ENCODE measurements at regions not wholly inside any gene's neighbourhood (a gene's known extent, or its start where the extent isn't known, plus 50 kb on each side); places are given as distances from the start of the nearest gene placed in this dataset.
A peak's percentile ranks its signal among the peaks of the same experiment; 100 is the strongest.
"Not testable (repeated sequence)": the region's sequence is repeated elsewhere in the genome, so short reads cannot be mapped to it uniquely, and the experiment has no call there.

DNA sequence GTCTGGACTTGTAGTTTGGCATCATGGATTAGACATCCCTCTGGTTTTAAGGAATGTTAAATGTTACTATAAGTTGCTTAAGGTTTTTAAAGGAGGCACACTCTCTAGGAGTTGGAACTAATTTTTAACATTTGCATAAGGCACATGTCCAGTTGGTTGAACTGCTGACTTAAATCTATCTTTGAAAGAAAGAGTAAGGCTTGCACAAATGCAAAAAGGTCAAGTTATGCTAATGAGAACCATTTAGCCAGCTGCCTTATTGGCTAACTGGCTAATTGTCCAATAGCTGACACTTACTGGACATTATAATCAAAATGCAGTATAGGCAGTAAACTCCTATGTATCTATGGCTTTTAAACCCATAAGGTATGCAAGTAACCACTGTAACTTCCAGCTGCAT lies 206.1 kb upstream of the TTC29 start:
- Histone ChIP-seq H3K27me3 (replicated peaks in 2 of 5; ENCODE audit: control insufficient read depth in 4 of 5, insufficient read depth in 5 of 5, low read length in 4 of 5) (peaks cover 0 to 29% (median 11%) of the 10 kb centered on the region in 5 experiments), H3K4me1 (ENCODE audit: control extremely low read depth in 1 of 4, control insufficient read depth in 4 of 4, insufficient read depth in 4 of 4, low read length in 3 of 4) (no peaks in the 10 kb centered on the region), H3K27ac (ENCODE audit: insufficient read depth in 1 of 2, low read depth in 1 of 2, low read length in 2 of 2, poor library complexity in 1 of 2, severe bottlenecking in 2 of 2) (no peak overlapping the region), H3K4me3 (ENCODE audit: control insufficient read depth in 1 of 7, extremely low read depth in 1 of 7, insufficient read depth in 4 of 7, low read depth in 2 of 7, low read length in 6 of 7) (no peak overlapping the region), H3K36me3 (ENCODE audit: control insufficient read depth in 4 of 4, insufficient read depth in 4 of 4, low read length in 3 of 4) (no peaks in the 10 kb centered on the region), H3K9me3 (ENCODE audit: control extremely low read depth in 1 of 5, control insufficient read depth in 4 of 5, insufficient read depth in 2 of 5, low read depth in 1 of 5, low read length in 4 of 5) (no peaks in the 10 kb centered on the region)
- no peak for DNase-seq
- ChIA-PET POLR2A (no interaction called here), CTCF (no interaction called here)

DNA sequence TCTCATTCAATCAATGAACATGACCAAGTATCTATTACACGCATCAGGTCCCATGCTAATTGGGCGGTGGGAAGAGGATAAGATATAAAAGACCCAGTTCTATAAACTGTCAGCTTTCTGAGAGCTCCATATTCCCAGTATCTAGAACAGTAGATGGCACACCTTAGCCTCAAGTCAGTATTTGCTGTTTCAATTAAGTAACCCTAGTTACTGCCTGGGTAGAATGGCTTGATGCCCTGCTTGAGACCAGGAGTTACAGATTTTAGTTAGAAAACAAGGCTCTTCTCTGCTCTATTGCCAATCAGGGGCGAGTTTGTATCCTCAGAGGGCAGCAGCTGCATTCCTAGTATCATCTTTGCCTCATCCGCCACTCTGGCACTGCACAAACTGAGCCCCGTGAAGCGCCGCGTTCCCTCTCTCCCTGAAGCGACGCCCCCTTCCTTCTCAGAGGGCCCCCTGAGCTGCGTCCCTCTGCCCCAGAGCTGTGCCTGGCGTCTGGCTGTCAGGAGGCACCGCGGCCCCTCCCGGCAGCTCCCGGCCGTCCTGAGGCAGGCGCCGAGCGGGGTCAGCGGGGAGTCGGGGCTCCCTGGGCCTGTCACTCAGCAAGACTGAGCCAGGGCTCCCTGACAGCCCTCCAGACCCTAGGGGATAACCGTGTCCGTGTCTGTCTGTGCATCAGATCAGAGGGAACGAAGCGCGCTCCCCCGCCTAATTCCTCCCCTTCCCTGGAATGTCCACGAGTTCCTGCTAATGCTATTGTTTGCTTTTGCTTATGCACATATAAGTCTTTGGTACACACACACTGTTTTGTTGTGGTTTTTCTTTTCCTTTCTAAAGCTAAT lies 212.4 kb upstream of the TTC29 start:
- CTCF ChIA-PET = no interaction called here
- no peaks in the 10 kb centered on the region for H3K9me3 ChIP-seq (ENCODE audit: control extremely low read depth in 1 of 5, control insufficient read depth in 4 of 5, insufficient read depth in 2 of 5, low read depth in 1 of 5, low read length in 4 of 5)
- peak in 2 of 3 donors; percentile 2 to 3 for DNase-seq

DNA sequence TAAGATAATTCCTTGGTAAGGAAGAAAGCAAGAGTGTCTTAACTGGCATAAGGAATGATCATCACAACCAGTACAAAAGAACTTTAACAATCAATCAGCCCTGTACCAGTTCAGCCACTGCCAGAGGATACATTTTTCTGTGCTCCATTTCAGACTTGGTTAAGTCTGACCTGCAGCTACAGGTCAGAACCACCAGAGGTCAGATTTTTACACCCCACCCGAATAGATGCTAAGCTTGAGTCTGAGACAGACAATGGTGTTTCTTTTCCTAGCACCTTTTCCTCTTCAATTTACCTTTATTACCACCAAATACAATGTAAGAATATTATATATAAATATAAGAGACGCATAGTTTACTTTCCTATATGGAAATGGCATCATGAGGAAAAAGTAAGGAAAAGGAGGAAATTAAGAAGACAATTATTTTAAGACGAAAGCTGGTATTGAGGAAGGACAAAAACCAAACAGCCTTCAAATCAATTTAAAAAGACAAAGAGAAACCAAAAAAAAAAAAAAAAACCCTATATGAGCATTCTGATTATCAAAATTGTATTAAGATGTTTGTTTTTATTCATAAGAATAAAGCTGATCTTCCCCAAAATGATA lies 215.3 kb upstream of the TTC29 start:
- no peaks in the 10 kb centered on the region for H3K36me3 ChIP-seq (ENCODE audit: control insufficient read depth in 4 of 4, insufficient read depth in 4 of 4, low read length in 3 of 4)
- H3K9me3 ChIP-seq (ENCODE audit: control extremely low read depth in 1 of 5, control insufficient read depth in 4 of 5, insufficient read depth in 2 of 5, low read depth in 1 of 5, low read length in 4 of 5) = no peaks in the 10 kb centered on the region
- peaks cover 4 to 61% (median 13%) of the 10 kb centered on the region in 5 experiments for H3K27me3 ChIP-seq (replicated peaks in 2 of 5; ENCODE audit: control insufficient read depth in 4 of 5, insufficient read depth in 5 of 5, low read length in 4 of 5)
- no peak overlapping the region for H3K27ac ChIP-seq (ENCODE audit: insufficient read depth in 1 of 2, low read depth in 1 of 2, low read length in 2 of 2, poor library complexity in 1 of 2, severe bottlenecking in 2 of 2)
- peak; percentile 15 to 59 (median 52) for DNase-seq
- H3K4me1 ChIP-seq (ENCODE audit: control extremely low read depth in 1 of 4, control insufficient read depth in 4 of 4, insufficient read depth in 4 of 4, low read length in 3 of 4) = peaks cover 0 to 5% (median 3%) of the 10 kb centered on the region in 4 experiments
- H3K4me3 ChIP-seq (ENCODE audit: control insufficient read depth in 1 of 7, extremely low read depth in 1 of 7, insufficient read depth in 4 of 7, low read depth in 2 of 7, low read length in 6 of 7) = no peak overlapping the region
- CTCF ChIA-PET = interaction anchor here (0.6 to 2.4 kb wide), 8 partner anchors 11 to 706 kb away, joined by 3 to 12 read pairs (median 4); no protein-coding TSS in a partner anchor
- POLR2A ChIA-PET = interaction anchor here (0.5 kb wide), 1 partner anchor 569 kb away, joined by 3 read pairs; no protein-coding TSS in a partner anchor
- WGBS (ENCODE audit: insufficient coverage) = no CpG with 5 or more reads among the region's 3 CpGs

More for the DNA sequence above, 212.4 kb upstream of the TTC29 start:
- Histone ChIP-seq H3K36me3 (ENCODE audit: control insufficient read depth in 4 of 4, insufficient read depth in 4 of 4, low read length in 3 of 4) (no peaks in the 10 kb centered on the region), H3K27ac (ENCODE audit: insufficient read depth in 1 of 2, low read depth in 1 of 2, low read length in 2 of 2, poor library complexity in 1 of 2, severe bottlenecking in 2 of 2) (no peak overlapping the region), H3K4me3 (ENCODE audit: control insufficient read depth in 1 of 7, extremely low read depth in 1 of 7, insufficient read depth in 4 of 7, low read depth in 2 of 7, low read length in 6 of 7) (peak overlapping the region in 2 of 7 experiments; percentile 27 to 28), H3K27me3 (replicated peaks in 2 of 5; ENCODE audit: control insufficient read depth in 4 of 5, insufficient read depth in 5 of 5, low read length in 4 of 5) (peaks cover 4 to 54% (median 17%) of the 10 kb centered on the region in 5 experiments), H3K4me1 (ENCODE audit: control extremely low read depth in 1 of 4, control insufficient read depth in 4 of 4, insufficient read depth in 4 of 4, low read length in 3 of 4) (peaks cover 0 to 5% (median 3%) of the 10 kb centered on the region in 4 experiments)
- POLR2A ChIA-PET = interaction anchor here (0.5 kb wide), 1 partner anchor 17 kb away, joined by 3 read pairs; no protein-coding TSS in a partner anchor
- 12% methylated on average over 24 of the region's 29 CpGs for WGBS (ENCODE audit: insufficient coverage)

DNA sequence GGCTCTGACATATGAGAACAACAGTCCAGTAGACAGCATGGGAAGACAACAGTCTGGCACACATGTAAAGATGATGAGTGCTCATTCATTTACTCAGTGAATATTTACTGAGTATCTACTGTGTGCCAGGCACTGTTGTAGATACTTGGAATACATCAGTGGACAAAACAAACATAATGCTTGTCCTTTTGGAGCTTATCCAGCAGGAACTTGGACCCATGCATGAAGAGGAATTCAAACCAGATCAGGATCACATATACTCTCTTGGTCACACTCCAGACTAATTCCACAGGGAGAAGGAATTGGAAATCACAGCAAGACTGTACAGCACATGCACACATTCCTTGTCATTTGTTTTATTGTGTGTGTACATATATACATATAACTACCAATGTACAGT lies 217.6 kb upstream of the TTC29 start:
- POLR2A ChIA-PET = no interaction called here

DNA sequence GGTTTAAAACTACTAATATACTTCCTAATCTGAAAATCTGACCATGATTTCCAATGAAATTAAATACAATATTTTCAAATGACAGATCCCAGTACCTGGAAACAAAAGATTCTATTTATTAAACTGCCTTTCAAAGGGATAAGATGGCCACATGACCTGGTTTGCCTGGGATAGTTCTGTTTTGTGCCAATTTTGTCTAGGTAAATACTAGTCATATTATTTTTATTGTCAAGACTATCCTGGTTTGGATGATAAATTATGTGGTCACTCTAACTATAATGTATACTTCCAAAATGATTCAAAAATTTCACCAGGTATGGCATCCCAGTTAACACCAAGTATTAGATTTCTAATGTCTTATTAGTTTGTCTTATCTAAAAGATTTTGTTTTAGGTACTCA lies 222.5 kb upstream of the TTC29 start:
- POLR2A ChIA-PET; H3K4me3 ChIP-seq (ENCODE audit: control insufficient read depth in 1 of 7, extremely low read depth in 1 of 7, insufficient read depth in 4 of 7, low read depth in 2 of 7, low read length in 6 of 7); H3K36me3 ChIP-seq (ENCODE audit: control insufficient read depth in 4 of 4, insufficient read depth in 4 of 4, low read length in 3 of 4); H3K27me3 ChIP-seq (replicated peaks in 2 of 5; ENCODE audit: control insufficient read depth in 4 of 5, insufficient read depth in 5 of 5, low read length in 4 of 5); H3K27ac ChIP-seq (ENCODE audit: insufficient read depth in 1 of 2, low read depth in 1 of 2, low read length in 2 of 2, poor library complexity in 1 of 2, severe bottlenecking in 2 of 2); CTCF ChIA-PET; H3K4me1 ChIP-seq (ENCODE audit: control extremely low read depth in 1 of 4, control insufficient read depth in 4 of 4, insufficient read depth in 4 of 4, low read length in 3 of 4); H3K9me3 ChIP-seq (ENCODE audit: control extremely low read depth in 1 of 5, control insufficient read depth in 4 of 5, insufficient read depth in 2 of 5, low read depth in 1 of 5, low read length in 4 of 5); DNase-seq: not testable (repeated sequence)

More for the DNA sequence above, 217.6 kb upstream of the TTC29 start:
- CTCF ChIA-PET = interaction anchor here (0.7 to 1.4 kb wide), 2 partner anchors 13 to 703 kb away, joined by 3 read pairs; no protein-coding TSS in a partner anchor
- H3K27me3 ChIP-seq (replicated peaks in 2 of 5; ENCODE audit: control insufficient read depth in 4 of 5, insufficient read depth in 5 of 5, low read length in 4 of 5) = peaks cover 2 to 39% (median 6%) of the 10 kb centered on the region in 5 experiments
- H3K36me3 ChIP-seq (ENCODE audit: control insufficient read depth in 4 of 4, insufficient read depth in 4 of 4, low read length in 3 of 4) = no peaks in the 10 kb centered on the region
- no peak for DNase-seq
- no peak overlapping the region for H3K4me3 ChIP-seq (ENCODE audit: control insufficient read depth in 1 of 7, extremely low read depth in 1 of 7, insufficient read depth in 4 of 7, low read depth in 2 of 7, low read length in 6 of 7)
- peaks cover 0 to 2% (median under 1%) of the 10 kb centered on the region in 4 experiments for H3K4me1 ChIP-seq (ENCODE audit: control extremely low read depth in 1 of 4, control insufficient read depth in 4 of 4, insufficient read depth in 4 of 4, low read length in 3 of 4)
- H3K9me3 ChIP-seq (ENCODE audit: control extremely low read depth in 1 of 5, control insufficient read depth in 4 of 5, insufficient read depth in 2 of 5, low read depth in 1 of 5, low read length in 4 of 5) = no peaks in the 10 kb centered on the region
- H3K27ac ChIP-seq (ENCODE audit: insufficient read depth in 1 of 2, low read depth in 1 of 2, low read length in 2 of 2, poor library complexity in 1 of 2, severe bottlenecking in 2 of 2) = no peak overlapping the region

DNA sequence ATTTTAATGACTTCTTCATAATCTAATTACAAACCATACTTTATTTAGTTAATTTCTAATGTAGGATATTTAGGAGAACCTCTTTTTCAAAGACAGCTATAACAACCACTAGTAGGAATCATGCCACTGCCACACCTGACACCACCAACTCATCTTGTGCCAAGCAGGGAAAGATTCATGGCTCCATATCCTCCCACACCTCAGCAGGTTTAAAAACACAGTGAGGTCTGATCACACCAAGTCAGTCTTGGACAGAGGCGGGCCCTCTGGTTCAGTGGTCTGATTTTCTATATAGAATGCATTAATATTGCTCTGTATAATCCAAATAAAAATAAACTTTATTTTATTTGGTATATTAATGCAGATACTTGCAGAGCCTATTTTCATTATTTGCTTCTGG lies 227.7 kb upstream of the TTC29 start:
- ChIA-PET POLR2A (no interaction called here), CTCF (no interaction called here)
- no peak overlapping the region for H3K27ac ChIP-seq (ENCODE audit: insufficient read depth in 1 of 2, low read depth in 1 of 2, low read length in 2 of 2, poor library complexity in 1 of 2, severe bottlenecking in 2 of 2)
- H3K9me3 ChIP-seq (ENCODE audit: control extremely low read depth in 1 of 5, control insufficient read depth in 4 of 5, insufficient read depth in 2 of 5, low read depth in 1 of 5, low read length in 4 of 5) = no peaks in the 10 kb centered on the region
- H3K27me3 ChIP-seq (replicated peaks in 2 of 5; ENCODE audit: control insufficient read depth in 4 of 5, insufficient read depth in 5 of 5, low read length in 4 of 5) = no peaks in the 10 kb centered on the region
- no peak overlapping the region for H3K4me3 ChIP-seq (ENCODE audit: control insufficient read depth in 1 of 7, extremely low read depth in 1 of 7, insufficient read depth in 4 of 7, low read depth in 2 of 7, low read length in 6 of 7)
- WGBS (ENCODE audit: insufficient coverage) = no CpG with 5 or more reads among the region's 1 CpG
- H3K4me1 ChIP-seq (ENCODE audit: control extremely low read depth in 1 of 4, control insufficient read depth in 4 of 4, insufficient read depth in 4 of 4, low read length in 3 of 4) = no peaks in the 10 kb centered on the region
- no peaks in the 10 kb centered on the region for H3K36me3 ChIP-seq (ENCODE audit: control insufficient read depth in 4 of 4, insufficient read depth in 4 of 4, low read length in 3 of 4)
- no peak for DNase-seq

DNA sequence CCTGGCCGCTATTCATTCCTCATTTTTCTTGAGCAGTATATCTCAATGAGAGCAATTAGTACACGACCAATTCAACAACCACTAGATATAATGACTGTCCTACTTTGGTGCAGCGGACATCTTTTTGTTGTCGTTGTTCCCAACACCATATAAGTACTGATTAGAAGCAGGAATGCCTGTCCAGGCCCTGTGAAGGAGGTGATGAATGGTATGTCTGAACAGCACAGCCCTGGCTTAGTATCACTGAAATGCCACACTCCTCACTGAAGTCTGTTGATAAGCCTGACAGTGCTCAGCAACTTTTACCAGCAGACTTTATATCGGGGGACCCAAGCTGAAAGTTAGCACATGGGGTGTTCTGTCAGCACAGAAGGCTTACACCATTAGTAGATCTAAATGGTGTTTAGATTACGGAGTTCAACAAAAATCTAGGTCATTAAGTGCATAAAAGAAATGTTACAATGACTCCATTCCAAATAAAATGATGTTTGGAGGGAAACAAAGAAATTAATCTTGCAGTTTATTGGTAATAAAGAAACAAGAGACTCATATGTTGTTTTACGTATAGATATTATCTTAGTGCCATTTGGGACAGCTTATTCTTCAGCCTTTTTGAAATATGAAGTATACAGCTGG lies 228.3 kb upstream of the TTC29 start:
- WGBS (ENCODE audit: insufficient coverage) = 100% methylated on average over 1 of the region's 7 CpGs
- Histone ChIP-seq H3K4me3 (ENCODE audit: control insufficient read depth in 1 of 7, extremely low read depth in 1 of 7, insufficient read depth in 4 of 7, low read depth in 2 of 7, low read length in 6 of 7) (no peak overlapping the region), H3K4me1 (ENCODE audit: control extremely low read depth in 1 of 4, control insufficient read depth in 4 of 4, insufficient read depth in 4 of 4, low read length in 3 of 4) (no peaks in the 10 kb centered on the region), H3K27me3 (replicated peaks in 2 of 5; ENCODE audit: control insufficient read depth in 4 of 5, insufficient read depth in 5 of 5, low read length in 4 of 5) (no peaks in the 10 kb centered on the region), H3K9me3 (ENCODE audit: control extremely low read depth in 1 of 5, control insufficient read depth in 4 of 5, insufficient read depth in 2 of 5, low read depth in 1 of 5, low read length in 4 of 5) (no peaks in the 10 kb centered on the region), H3K36me3 (ENCODE audit: control insufficient read depth in 4 of 4, insufficient read depth in 4 of 4, low read length in 3 of 4) (no peaks in the 10 kb centered on the region), H3K27ac (ENCODE audit: insufficient read depth in 1 of 2, low read depth in 1 of 2, low read length in 2 of 2, poor library complexity in 1 of 2, severe bottlenecking in 2 of 2) (no peak overlapping the region)
- CTCF ChIA-PET = no interaction called here
- POLR2A ChIA-PET = no interaction called here
- DNase-seq = no peak

All from common myeloid progenitor, CD34-positive (primary cell).